ENCODE measurements at regions not wholly inside any gene's neighbourhood (a gene's known extent, or its start where the extent isn't known, plus 50 kb on each side); places are given as distances from the start of the nearest gene placed in this dataset.
A peak's percentile ranks its signal among the peaks of the same experiment; 100 is the strongest.

DNA sequence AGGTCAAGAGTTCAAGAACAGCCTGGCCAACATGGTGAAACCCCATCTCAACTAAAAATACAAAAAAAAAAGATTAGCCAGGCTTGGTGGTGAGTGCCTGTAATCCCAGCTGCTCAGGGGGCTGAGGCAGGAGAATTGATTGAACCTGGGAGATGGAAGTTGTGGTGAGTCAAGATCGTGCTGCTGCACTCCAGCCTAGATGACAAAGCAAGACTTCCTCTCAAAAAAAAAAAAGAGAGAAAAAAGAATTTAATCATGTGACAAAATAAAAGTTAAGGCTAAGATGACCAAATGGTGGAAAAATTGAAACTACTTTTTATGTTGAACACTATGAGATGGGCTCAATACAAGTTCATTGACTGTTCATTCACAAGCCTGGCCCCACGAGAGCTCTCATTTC lies 141.1 kb upstream of the WDR11 start:
- no peak for DNase-seq

- no peak for DNase-seq
These were observed 139.3 kb upstream of the WDR11 start for GRCh38 chr10:120711860-120712259.

GRCh38 chr10:120713573-120714205 lies 137.5 kb upstream of the WDR11 start:
- no peak for DNase-seq

- DNase-seq, result no peak
These were observed 136.0 kb upstream of the WDR11 start for GRCh38 chr10:120715171-120715570.

GRCh38 chr10:120719333-120719732 lies 131.8 kb upstream of the WDR11 start:
- no peak for DNase-seq

- no peak for DNase-seq
These were observed 124.2 kb upstream of the WDR11 start for GRCh38 chr10:120727001-120727400.

DNA sequence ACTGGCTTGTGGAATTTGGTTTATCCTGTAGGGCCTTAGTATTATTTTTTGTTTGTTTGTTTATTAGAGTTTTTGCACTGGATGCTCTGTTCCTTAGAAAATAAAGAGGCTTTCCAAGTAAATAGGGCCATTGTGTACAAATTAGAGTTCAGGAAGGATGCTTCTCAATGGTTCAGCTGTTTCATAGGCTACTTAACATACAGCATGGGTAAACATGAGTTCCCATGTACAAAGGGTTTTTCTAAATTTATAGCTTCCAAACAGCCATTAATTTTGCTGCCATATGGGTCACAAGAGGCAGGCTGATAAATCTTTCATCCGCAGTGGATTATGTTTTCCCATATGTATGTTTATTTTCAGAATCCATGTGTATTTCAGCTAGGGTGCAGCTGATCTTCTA lies 121.6 kb upstream of the WDR11 start:
- no peak for DNase-seq

DNA sequence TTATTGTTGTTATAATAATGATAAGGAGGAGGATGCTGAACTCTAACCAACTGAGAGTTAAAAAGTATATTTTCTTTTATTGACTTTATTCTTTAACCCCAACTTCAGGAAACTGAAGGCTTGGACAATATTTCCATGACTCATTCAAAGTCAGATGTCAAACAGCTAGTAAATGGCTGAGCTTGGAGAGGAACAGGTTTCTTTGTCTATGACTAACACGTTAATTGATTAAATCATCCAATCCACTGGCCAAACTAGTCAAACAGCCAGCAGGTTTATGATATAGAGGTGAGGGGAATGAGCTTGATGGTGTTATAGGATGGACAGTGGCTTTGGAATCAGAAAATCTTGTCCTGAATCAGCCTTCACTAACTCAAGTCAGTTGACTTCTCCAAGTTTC lies 119.1 kb upstream of the WDR11 start:
- DNase-seq, result no peak

DNA sequence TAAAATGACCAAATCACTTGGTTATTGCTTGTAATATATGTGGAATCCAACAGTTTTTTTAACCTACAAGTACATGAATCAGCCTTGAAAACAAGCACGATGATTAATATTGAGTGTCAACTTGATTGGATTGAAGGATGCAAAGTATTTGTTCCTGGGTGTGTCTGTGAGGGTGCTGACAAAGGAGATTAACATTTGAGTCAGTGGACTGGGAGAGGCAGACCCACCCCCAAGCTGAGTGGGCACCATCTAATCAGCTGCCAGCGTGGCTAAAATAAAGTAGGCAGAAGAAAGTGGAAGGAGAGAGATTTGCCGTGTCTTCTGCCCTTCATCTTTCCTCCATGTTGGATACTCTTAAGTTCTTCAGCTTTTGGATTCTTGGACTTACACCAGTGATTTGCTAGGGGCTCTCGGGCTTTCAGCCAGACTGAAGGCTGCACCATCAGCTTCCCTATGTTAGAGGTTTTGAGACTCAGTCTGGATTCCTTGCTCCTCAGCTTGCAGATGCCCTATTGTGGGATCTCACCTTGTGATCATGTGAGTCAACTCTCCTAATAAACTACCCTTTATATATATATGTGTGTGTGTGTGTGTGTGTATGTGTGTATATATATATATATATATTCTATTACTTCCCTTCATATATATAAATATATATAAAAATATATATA lies 118.4 kb upstream of the WDR11 start:
- peak; percentile 14 for DNase-seq

- DNase-seq, result no peak
These were observed 116.6 kb upstream of the WDR11 start for GRCh38 chr10:120734483-120735078.

- DNase-seq, result no peak
These were observed 115.8 kb upstream of the WDR11 start for GRCh38 chr10:120735315-120735714.

DNA sequence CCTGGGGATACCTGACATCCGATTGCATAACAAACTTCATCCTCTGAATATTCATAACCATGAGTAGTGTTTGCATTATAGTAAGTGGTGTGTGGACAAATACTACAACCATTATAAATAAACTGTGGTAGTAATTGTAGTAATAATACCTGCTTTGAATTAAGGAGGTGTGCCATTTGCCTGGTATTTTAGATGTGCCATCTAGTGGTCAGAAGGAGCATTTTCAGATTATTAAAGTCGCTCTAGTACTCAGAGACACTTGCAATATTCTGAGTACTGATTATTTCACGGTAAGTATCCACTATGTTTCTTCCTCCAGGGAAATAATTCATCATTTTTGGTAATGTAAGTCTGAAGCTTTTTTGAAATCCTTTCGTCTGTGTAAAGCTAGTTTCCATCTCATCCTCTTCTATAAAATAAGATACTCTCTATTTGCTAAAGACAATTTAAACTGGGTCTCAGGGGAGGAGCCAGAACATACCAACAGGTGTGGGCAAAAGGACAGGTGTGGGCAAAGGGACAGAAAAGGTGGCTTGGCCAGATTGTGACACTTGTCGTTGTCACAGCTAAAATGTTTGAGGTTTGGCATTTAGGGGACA lies 115.3 kb upstream of the WDR11 start:
- DNase-seq, result no peak

- DNase-seq, result no peak
These were observed 114.8 kb upstream of the WDR11 start for GRCh38 chr10:120736377-120736776.

DNA sequence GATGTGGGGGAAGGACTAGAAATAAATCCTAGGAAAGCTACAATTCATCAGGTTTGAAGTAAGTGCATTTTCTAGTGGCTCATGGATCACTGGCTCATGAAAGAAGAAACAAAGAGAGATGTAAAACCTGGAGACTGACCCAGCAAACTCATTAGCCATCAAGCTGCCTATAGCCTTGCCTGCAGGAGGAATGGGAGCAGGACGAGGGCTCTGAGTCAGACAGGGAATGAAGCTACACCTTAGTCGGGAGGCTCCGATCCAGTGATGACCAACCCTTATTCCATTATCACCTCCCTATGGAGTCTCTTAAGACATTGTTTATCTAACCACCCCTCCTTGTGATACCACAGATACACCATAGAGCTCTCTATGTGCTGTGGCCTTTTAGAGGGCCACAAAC lies 112.5 kb upstream of the WDR11 start:
- no peak for DNase-seq

GRCh38 chr10:120741396-120741795 lies 109.8 kb upstream of the WDR11 start:
- no peak for DNase-seq

- DNase-seq, result no peak
These were observed 108.8 kb upstream of the WDR11 start for GRCh38 chr10:120742373-120742772.

DNA sequence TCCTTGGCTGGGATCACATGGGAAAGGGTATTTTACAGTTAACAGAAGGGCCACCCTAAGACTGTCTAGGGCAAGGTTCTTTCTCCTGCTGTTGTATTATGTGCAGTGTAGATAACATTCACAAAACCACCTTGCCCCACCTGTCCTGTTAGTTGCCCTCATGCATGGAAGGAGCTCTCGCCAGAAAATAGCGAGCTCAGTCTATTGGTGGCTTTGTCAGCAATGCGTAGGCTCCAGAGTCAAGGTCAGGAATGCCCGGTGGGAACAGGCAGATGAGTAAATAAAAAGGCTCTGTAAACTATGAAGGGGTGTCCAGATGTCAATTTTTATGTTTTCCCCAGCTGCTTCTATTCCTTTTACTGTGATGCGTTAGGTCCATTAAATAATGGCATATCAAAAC lies 107.1 kb upstream of the WDR11 start:
- DNase-seq, result no peak

DNA sequence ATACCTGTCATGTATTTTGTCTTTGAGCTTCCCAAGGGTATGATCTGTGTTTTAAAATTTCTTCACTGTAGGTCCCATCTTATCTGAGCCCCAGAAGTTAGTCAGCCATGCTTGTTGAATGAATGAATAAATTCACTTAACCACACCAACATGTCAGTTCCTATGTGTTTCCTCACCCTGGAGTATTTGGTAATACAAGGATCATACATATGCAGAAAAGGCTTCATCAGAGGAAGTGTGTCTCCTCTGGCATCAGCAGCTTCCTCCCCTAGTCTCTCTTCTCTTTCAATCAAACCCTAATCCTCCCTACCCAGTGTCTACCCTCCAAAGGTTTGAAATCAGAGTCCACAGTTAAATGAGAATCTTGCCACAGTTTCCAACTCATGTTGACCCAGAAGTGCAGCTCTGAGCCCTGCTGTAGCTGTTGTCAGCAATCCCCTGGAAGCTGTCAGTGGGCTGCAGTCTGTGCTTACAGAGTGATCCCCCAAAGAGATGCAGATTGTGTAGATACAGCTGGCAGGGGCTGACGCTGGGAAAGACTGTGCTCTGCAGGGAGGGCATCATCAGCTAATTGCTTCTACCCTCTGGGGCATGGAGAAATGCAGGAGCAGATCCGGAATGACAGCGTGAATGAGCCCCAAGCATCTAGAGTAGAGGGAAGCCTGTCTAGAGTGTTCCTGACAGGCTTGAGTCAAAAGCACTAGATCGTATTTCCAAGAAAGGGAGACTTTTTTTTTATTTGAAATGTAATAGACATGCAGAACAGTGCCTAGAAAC lies 105.0 kb upstream of the WDR11 start:
- no peak for DNase-seq

DNA sequence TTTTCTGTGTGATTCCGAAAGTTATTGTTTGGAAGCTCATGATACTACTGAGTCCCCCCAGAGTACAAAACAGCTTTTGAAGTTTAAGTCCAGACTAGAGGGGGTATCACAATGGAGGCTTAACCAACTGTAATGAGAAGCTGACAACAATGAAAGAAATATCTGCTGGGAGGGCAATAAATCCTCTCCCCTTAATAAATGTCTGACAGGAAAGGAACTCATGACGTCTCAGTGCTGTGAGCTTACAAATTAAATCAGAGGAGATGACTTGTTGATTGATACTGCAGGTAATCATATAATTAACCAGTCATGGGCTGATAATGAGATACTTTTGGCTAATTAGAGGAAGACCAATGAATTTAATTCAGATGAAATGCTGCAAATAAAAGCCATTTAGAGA lies 102.6 kb upstream of the WDR11 start:
- no peak for DNase-seq

GRCh38 chr10:120749072-120749471 lies 102.1 kb upstream of the WDR11 start:
- no peak for DNase-seq

DNA sequence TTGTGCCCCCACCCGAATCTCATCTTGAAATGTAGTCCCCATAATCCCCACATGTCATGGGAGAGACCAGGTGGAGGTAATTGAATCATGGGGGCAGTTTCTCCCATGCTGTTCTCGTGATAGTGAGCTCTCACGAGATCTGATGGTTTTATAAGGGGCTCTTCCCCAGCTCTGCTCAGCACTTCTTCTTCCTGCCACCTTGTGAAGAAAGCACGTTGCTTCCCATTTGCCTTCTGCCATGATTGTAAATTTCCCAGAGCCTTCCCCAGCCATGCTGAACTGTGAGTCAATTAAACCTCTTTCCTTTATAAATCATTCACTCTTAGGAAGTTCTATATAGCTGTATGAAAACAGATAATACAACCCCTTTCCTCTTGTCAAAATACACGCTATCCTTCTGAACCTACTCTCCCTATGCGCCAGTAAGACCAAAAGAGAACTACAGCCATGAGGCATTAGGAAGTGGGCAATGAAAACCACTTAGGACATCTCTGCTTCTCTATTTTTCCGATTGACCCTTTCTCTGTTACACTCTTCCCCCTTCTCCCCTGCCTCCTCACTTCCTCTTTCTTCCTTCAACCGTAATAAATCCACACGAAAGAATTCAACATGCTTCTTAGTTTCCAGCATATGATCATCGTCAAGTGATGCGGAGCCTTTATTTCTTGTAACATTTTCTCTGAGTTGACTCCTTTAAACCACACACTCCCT lies 101.2 kb upstream of the WDR11 start:
- DNase-seq, result no peak

DNA sequence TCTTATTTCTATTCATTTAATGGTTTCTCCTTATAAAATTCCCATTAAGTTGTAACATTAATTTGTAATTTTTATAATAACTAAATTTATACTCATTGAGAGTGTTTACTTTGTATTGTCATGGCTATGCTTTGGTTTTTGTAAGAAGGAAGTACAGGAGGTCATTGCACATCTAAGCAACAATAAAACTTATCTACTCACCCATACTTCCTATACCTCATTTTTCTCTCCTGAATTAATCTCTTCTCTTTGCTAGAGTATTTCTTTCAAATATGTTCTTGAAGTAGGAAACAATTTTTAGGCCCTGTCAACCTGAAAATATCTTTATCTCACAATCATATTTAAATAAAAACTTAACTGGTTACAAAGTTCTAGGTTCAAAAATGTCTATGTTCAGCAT lies 95.4 kb upstream of the WDR11 start:
- DNase-seq, result no peak

GRCh38 chr10:120760253-120760652 lies 90.9 kb upstream of the WDR11 start:
- no peak for DNase-seq

All from stimulated activated CD4-positive, alpha-beta T cell treated with anti-CD3 and anti-CD28 coated beads, Interleukin-15, amount 100 ng/mL, for 24 hours (primary cell).